GM18507 (cell line): ENCODE measurements at regions not wholly inside any gene's neighbourhood (a gene's known extent, or its start where the extent isn't known, plus 50 kb on each side); places are given as distances from the start of the nearest gene placed in this dataset.
"Not testable (repeated sequence)": the region's sequence is repeated elsewhere in the genome, so short reads cannot be mapped to it uniquely, and the experiment has no call there.

Experiments used
- DNase-seq: peaks from one replicate; pipeline ENCODE4 v3.0.0; 2011; ENCODE audit warnings: low read depth; ENCODE audit not compliant: insufficient read length; ENCODE audit errors: extremely low spot score
- FAIRE-seq: peaks from 2 replicates; lab custom pipeline; 2011; peaks lifted over from hg19 to GRCh38; lab: Jason Lieb, UNC

- DNase-seq (no peak), FAIRE-seq (no peak)
Observed at GRCh38 chr19:28318469-28319179, 894.3 kb downstream of the UQCRFS1 start.

GRCh38 chr19:28316464-28316863, 896.5 kb downstream of the UQCRFS1 start:
- FAIRE-seq, result no peak
- DNase-seq, result no peak

- DNase-seq, result no peak
Observed at GRCh38 chr19:28314756-28315155, 898.2 kb downstream of the UQCRFS1 start.

GRCh38 chr19:28314287-28314686, 898.7 kb downstream of the UQCRFS1 start:
- DNase-seq (no peak), FAIRE-seq (no peak)

More at GRCh38 chr19:28314756-28315155, 898.2 kb downstream of the UQCRFS1 start:
- FAIRE-seq, result no peak

GRCh38 chr19:28313633-28314032, 899.3 kb downstream of the UQCRFS1 start:
- FAIRE-seq, result no peak
- no peak for DNase-seq

GRCh38 chr19:28312269-28312668, 900.7 kb downstream of the UQCRFS1 start:
- FAIRE-seq, result no peak
- DNase-seq, result no peak

- DNase-seq, FAIRE-seq: not testable (repeated sequence)
Observed at GRCh38 chr19:28310829-28311228, 902.1 kb downstream of the UQCRFS1 start.

- FAIRE-seq, result no peak
- DNase-seq, result no peak
Observed at GRCh38 chr19:28309070-28309469, 903.9 kb downstream of the UQCRFS1 start.

- no peak for FAIRE-seq
Observed at GRCh38 chr19:28307963-28308362, 905.0 kb downstream of the UQCRFS1 start.

GRCh38 chr19:28307487-28307886, 905.5 kb downstream of the UQCRFS1 start:
- FAIRE-seq (no peak), DNase-seq (no peak)

More at GRCh38 chr19:28307963-28308362, 905.0 kb downstream of the UQCRFS1 start:
- no peak for DNase-seq

GRCh38 chr19:28305513-28305912, 907.4 kb downstream of the UQCRFS1 start:
- DNase-seq, result no peak
- FAIRE-seq, result no peak

GRCh38 chr19:28303502-28303901, 909.4 kb downstream of the UQCRFS1 start:
- FAIRE-seq, result no peak
- no peak for DNase-seq

GRCh38 chr19:28301961-28302360, 911.0 kb downstream of the UQCRFS1 start:
- FAIRE-seq (no peak), DNase-seq (no peak)

- no peak for DNase-seq
- FAIRE-seq, result no peak
Observed at GRCh38 chr19:28301463-28301862, 911.5 kb downstream of the UQCRFS1 start.

- FAIRE-seq, result no peak
Observed at GRCh38 chr19:28299649-28300048, 913.3 kb downstream of the UQCRFS1 start.

GRCh38 chr19:28297586-28298157, 915.3 kb downstream of the UQCRFS1 start:
- DNase-seq (no peak), FAIRE-seq (no peak)

More at GRCh38 chr19:28299649-28300048, 913.3 kb downstream of the UQCRFS1 start:
- DNase-seq, result no peak

- DNase-seq (no peak), FAIRE-seq (no peak)
Observed at GRCh38 chr19:28297036-28297435, 915.9 kb downstream of the UQCRFS1 start.

GRCh38 chr19:28296506-28296905, 916.4 kb downstream of the UQCRFS1 start:
- FAIRE-seq, result no peak
- no peak for DNase-seq

GRCh38 chr19:28294975-28295374, 918.0 kb downstream of the UQCRFS1 start:
- not testable (repeated sequence) for FAIRE-seq, DNase-seq

- FAIRE-seq, result no peak
Observed at GRCh38 chr19:28294395-28294794, 918.6 kb downstream of the UQCRFS1 start.

GRCh38 chr19:28293685-28294084, 919.3 kb downstream of the UQCRFS1 start:
- FAIRE-seq, result no peak
- no peak for DNase-seq

More at GRCh38 chr19:28294395-28294794, 918.6 kb downstream of the UQCRFS1 start:
- no peak for DNase-seq
